Panc1 (cell line): ENCODE measurements at regions not wholly inside any gene's neighbourhood (a gene's known extent, or its start where the extent isn't known, plus 50 kb on each side); places are given as distances from the start of the nearest gene placed in this dataset.

Experiments
- ATAC-seq: fragments of 200-7000 bp; cut with Tn5 transposase; 2 replicates; pipeline ENCODE4 v1.9.1; 2020; ENCODE audit warnings: mild to moderate bottlenecking, moderate library complexity
- BruUV-seq: library from RNA; stranded (reverse); fragments of 400-500 nt; replicated peaks from 2 replicates; lab custom pipeline; 2021; lab: Mats Ljungman, UMichigan
- CTCF ChIA-PET: fragments of 300-600 bp; sonication (Branson Sonifier 250); formaldehyde crosslinking; loops from one replicate; lab custom pipeline; 2022; ENCODE audit warnings: antibody characterized with exemption; lab: Charles Lee
- POLR2A ChIA-PET: fragments of 300-600 bp; sonication (Branson Sonifier 250); formaldehyde crosslinking; loops from one replicate; lab custom pipeline; 2022; ENCODE audit warnings: antibody characterized with exemption; lab: Charles Lee
- DNase-seq: peaks from one replicate; pipeline ENCODE4 v3.0.0-alpha.2; 2010; ENCODE audit warnings: low read depth, low spot score
- H3K27ac ChIP-seq: 2 replicates; pipeline ENCODE4 v1.5.1; 2011; ENCODE audit warnings: mild to moderate bottlenecking, low read length, inconsistent platforms
- H3K27me3 ChIP-seq: fragments of 200-500 bp; sonication (Bioruptor generic); 2 replicates; pipeline ENCODE4 v1.6.0; 2014; ENCODE audit warnings: low read length, inconsistent platforms; ENCODE audit not compliant: control insufficient read depth, insufficient read depth
- H3K36me3 ChIP-seq: fragments of 200-500 bp; sonication (Bioruptor generic); 2 replicates; pipeline ENCODE4 v1.5.1; 2014; ENCODE audit warnings: inconsistent platforms, mild to moderate bottlenecking, low read length, moderate library complexity; ENCODE audit not compliant: control insufficient read depth, insufficient read depth
- H3K4me1 ChIP-seq: 2 replicates; pipeline ENCODE4 v1.5.1; 2011; ENCODE audit warnings: inconsistent platforms, mild to moderate bottlenecking, low read length, moderate library complexity; ENCODE audit not compliant: control insufficient read depth, insufficient read depth
- H3K4me3 ChIP-seq, 2 experiments: 2 replicates each; pipeline ENCODE4 v1.5.1; 2011 to 2012; ENCODE audit warnings: low read depth in 2 of 2, low read length in 2 of 2, mild to moderate bottlenecking in 2 of 2, inconsistent platforms in 1 of 2, moderate library complexity in 1 of 2
- H3K9me3 ChIP-seq: fragments of 200-500 bp; sonication (Bioruptor generic); 2 replicates; pipeline ENCODE4 v1.5.1; 2014; ENCODE audit warnings: low read depth, mild to moderate bottlenecking, inconsistent platforms, low read length, moderate library complexity; ENCODE audit not compliant: control insufficient read depth, insufficient read depth
- POLR2AphosphoS5 ChIP-seq: IDR thresholded peaks from 2 replicates; pipeline ENCODE4 v1.6.1; 2012; ENCODE audit warnings: mild to moderate bottlenecking, low read depth, low read length, moderate library complexity
- SIN3A ChIP-seq: IDR thresholded peaks from 2 replicates; pipeline ENCODE4 v1.6.1; 2012; ENCODE audit warnings: low read depth, mild to moderate bottlenecking, low read length, moderate library complexity, borderline replicate concordance; ENCODE audit not compliant: insufficient read depth
- TCF7L2 ChIP-seq: IDR thresholded peaks from 2 replicates; pipeline ENCODE4 v1.6.1; 2011; ENCODE audit warnings: mild to moderate bottlenecking, low read depth, low read length, inconsistent platforms
- in situ Hi-C: cut with HindIII; loops from 2 replicates; pipeline ENCODE4 v1.10.0; 2016; ENCODE audit warnings: low sequenced_read_pairs, low pct_unique_long_range_greater_than_20kb
- intact Hi-C: fragments of 100-400 bp; cut with micrococcal nuclease; formaldehyde crosslinking; loops from one replicate; pipeline ENCODE4 v1.10.0; 2022; ENCODE audit not compliant: unreplicated experiment
- TF ChIP-seq, protein P1 (sequence below): fragments of 450-650 bp; IDR thresholded peaks from 2 replicates; pipeline ENCODE4 v1.5.1; 2017; ENCODE audit warnings: mild to moderate bottlenecking
- TF ChIP-seq, protein P2 (sequence below), 2 experiments: IDR thresholded peaks; 2 replicates each; pipeline ENCODE4 v1.6.1; 2011 to 2012; ENCODE audit warnings: low read depth in 2 of 2, control low read depth in 1 of 2, low read length in 1 of 2, mild to moderate bottlenecking in 1 of 2, moderate library complexity in 1 of 2; ENCODE audit not compliant: insufficient read depth in 1 of 2

GRCh38 chr18:64208516-64208915, 59.6 kb upstream of the LINC00305 start:
- Histone ChIP-seq H3K9me3 (no peaks in the 10 kb centered on the region), H3K36me3 (no peaks in the 10 kb centered on the region), H3K27me3 (no peaks in the 10 kb centered on the region), H3K4me1 (no peaks in the 10 kb centered on the region), H3K27ac (no peak overlapping the region), H3K4me3 (no peak overlapping the region)
- in situ Hi-C loops = no loop called here
- ATAC-seq (no peak), DNase-seq (no peak)
- TF ChIP-seq SIN3A (no peak), POLR2AphosphoS5 (no peak), TCF7L2 (no peak)
- TF ChIP-seq, protein P1, sequence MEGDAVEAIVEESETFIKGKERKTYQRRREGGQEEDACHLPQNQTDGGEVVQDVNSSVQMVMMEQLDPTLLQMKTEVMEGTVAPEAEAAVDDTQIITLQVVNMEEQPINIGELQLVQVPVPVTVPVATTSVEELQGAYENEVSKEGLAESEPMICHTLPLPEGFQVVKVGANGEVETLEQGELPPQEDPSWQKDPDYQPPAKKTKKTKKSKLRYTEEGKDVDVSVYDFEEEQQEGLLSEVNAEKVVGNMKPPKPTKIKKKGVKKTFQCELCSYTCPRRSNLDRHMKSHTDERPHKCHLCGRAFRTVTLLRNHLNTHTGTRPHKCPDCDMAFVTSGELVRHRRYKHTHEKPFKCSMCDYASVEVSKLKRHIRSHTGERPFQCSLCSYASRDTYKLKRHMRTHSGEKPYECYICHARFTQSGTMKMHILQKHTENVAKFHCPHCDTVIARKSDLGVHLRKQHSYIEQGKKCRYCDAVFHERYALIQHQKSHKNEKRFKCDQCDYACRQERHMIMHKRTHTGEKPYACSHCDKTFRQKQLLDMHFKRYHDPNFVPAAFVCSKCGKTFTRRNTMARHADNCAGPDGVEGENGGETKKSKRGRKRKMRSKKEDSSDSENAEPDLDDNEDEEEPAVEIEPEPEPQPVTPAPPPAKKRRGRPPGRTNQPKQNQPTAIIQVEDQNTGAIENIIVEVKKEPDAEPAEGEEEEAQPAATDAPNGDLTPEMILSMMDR = no peak
- TF ChIP-seq, protein P2, sequence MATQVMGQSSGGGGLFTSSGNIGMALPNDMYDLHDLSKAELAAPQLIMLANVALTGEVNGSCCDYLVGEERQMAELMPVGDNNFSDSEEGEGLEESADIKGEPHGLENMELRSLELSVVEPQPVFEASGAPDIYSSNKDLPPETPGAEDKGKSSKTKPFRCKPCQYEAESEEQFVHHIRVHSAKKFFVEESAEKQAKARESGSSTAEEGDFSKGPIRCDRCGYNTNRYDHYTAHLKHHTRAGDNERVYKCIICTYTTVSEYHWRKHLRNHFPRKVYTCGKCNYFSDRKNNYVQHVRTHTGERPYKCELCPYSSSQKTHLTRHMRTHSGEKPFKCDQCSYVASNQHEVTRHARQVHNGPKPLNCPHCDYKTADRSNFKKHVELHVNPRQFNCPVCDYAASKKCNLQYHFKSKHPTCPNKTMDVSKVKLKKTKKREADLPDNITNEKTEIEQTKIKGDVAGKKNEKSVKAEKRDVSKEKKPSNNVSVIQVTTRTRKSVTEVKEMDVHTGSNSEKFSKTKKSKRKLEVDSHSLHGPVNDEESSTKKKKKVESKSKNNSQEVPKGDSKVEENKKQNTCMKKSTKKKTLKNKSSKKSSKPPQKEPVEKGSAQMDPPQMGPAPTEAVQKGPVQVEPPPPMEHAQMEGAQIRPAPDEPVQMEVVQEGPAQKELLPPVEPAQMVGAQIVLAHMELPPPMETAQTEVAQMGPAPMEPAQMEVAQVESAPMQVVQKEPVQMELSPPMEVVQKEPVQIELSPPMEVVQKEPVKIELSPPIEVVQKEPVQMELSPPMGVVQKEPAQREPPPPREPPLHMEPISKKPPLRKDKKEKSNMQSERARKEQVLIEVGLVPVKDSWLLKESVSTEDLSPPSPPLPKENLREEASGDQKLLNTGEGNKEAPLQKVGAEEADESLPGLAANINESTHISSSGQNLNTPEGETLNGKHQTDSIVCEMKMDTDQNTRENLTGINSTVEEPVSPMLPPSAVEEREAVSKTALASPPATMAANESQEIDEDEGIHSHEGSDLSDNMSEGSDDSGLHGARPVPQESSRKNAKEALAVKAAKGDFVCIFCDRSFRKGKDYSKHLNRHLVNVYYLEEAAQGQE (IDR thresholded peaks at IDR 0.05; ENCODE audit: insufficient read depth in 1 of 2, low read depth in 2 of 2, low read length in 1 of 2) = no peak
- ChIA-PET CTCF (no interaction called here), POLR2A (no interaction called here)
- intact Hi-C loops = no loop called here
- no TSS peak for BruUV-seq

DNA sequence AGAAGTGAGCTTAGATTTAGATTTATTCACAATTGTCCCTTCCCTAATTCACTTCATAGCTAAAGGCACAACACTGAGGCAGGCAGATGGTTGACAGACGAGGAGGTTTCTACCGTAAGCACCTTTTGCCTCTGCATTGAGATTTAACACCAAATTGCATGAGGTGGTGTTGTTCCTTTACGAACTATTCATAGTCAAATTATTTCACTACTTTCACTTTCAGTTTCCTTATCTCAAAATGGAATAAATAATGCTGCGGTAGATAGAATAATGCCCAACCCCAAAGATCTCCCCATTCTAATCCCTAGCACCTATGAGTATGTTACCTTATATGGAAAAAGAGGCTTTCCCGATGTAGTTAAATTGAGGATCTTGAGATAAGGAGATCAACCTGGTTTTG, 58.9 kb upstream of the LINC00305 start:
- ATAC-seq (no peak), DNase-seq (no peak)
- intact Hi-C loops (no loop called here), in situ Hi-C loops (no loop called here)
- BruUV-seq = no TSS peak
- Histone ChIP-seq H3K27me3 (no peaks in the 10 kb centered on the region), H3K36me3 (no peaks in the 10 kb centered on the region), H3K9me3 (no peaks in the 10 kb centered on the region), H3K4me3 (peak overlapping the region; percentile 4 to 21; a peak in 1 of 4 replicates), H3K4me1 (no peaks in the 10 kb centered on the region), H3K27ac (no peak overlapping the region)
- TF ChIP-seq, protein P2 (IDR thresholded peaks at IDR 0.05; ENCODE audit: insufficient read depth in 1 of 2, low read depth in 2 of 2, low read length in 1 of 2) = no peak
- TF ChIP-seq TCF7L2 (no peak), POLR2AphosphoS5 (no peak), SIN3A (no peak)
- TF ChIP-seq, protein P1 = no peak
- CTCF ChIA-PET = no interaction called here
- POLR2A ChIA-PET = no interaction called here
